ENCODE measurements at regions not wholly inside any gene's neighbourhood (a gene's known extent, or its start where the extent isn't known, plus 50 kb on each side); places are given as distances from the start of the nearest gene placed in this dataset.
A peak's percentile ranks its signal among the peaks of the same experiment; 100 is the strongest.
"Not testable (repeated sequence)": the region's sequence is repeated elsewhere in the genome, so short reads cannot be mapped to it uniquely, and the experiment has no call there.

- DNase-seq: no peak
These were observed 501.0 kb upstream of the EDIL3 start for GRCh38 chr5:84885485-84886258.

DNA sequence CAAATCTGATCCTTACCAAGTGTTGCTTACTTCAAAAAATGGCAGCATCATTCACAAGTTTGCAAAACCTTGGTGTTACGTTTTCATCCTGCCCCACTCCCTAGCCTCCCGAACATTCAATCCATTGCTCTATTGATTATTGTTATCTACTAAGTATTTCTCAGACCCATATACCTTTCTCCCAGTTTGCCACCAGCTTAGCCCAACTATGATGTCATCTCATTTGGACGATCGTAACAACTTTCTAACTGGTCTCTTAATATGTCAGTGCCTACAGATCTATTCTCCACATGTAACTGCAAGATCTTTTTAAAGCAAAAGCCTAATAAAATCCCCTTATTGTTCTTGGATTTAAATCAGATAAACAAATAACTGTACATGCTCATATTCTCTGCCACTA lies 497.1 kb upstream of the EDIL3 start:
- no peak for DNase-seq

GRCh38 chr5:84874196-84874595 lies 489.5 kb upstream of the EDIL3 start:
- no peak for DNase-seq

- DNase-seq: no peak
These were observed 488.1 kb upstream of the EDIL3 start for GRCh38 chr5:84872768-84873167.

DNA sequence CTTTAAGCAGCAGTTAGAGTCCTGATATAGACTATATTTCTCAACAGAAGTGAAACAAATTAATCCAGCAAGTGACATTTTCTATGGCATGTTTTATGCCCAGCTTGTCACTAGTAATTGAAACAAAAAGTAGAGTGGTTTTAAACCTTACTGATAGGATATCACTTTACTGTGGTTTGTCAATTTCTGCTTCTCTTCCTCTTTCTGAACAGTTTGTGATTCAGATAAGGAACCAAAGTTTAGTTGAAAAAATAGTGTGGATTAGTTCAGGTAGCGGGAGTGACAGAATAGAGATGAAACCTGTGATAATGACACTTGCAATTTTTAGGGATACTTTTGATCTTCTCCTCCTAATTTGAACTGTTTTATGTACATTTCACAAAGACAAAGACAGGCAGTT lies 485.7 kb upstream of the EDIL3 start:
- DNase-seq: no peak

DNA sequence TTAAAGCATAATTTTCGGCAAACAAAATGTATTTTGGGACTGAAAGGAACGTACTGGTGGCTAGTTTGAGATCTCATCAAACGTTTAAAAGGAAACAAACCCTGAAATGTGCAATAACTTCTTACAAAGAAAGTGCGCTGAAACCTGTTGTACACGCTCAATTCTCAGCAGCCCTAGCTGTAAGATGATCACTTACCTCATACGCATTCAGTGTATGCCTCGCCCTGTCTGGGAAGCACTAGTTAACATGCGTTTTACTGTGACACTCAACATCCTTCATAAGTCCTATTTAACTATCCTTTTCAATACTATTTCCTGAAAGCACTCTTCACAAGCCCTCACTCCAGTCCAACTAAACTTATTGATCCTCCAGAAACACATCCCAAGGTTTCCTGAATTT lies 485.0 kb upstream of the EDIL3 start:
- DNase-seq: no peak

DNA sequence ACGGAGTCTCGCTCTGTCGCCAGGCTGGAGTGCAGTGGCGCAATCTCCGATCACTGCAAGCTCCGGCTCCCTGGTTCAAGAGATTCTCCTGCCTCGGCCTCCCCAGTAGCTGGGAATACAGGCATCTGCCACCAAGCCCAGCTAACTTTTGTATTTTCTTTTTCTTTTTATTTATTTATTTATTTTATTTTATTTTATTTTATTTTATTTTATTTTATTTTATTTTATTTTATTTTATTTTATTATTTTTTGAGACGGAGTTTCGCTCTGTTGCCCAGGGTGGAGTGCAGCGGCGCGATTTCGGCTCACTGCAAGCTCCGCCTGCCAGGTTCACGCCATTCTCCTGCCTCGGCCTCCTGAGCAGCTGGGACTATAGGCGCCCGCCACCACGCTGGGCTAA lies 479.3 kb upstream of the EDIL3 start:
- not testable (repeated sequence) for DNase-seq

GRCh38 chr5:84863020-84863419 lies 478.3 kb upstream of the EDIL3 start:
- DNase-seq: no peak

GRCh38 chr5:84862132-84862531 lies 477.5 kb upstream of the EDIL3 start:
- DNase-seq: no peak

- no peak for DNase-seq
These were observed 476.6 kb upstream of the EDIL3 start for GRCh38 chr5:84861306-84861705.

GRCh38 chr5:84859056-84859455 lies 474.4 kb upstream of the EDIL3 start:
- no peak for DNase-seq

DNA sequence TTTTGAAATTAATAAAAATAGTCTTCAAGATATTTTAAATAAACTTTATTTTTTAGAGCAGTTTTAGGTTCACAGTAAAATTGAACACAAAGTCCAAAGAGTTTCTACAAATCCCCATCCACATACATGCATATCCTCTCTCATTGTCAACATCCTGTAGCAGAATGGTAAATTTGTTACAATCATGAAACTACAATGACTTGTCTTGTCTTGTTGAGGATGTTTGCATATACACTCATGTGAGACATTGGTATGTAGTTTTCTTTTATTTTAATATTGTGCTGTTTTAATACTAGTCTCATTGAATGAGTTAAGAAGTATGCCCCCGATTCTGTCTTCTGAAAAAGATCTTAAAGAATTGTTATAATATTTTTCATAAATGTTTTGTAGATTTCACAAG lies 447.0 kb upstream of the EDIL3 start:
- DNase-seq: no peak

DNA sequence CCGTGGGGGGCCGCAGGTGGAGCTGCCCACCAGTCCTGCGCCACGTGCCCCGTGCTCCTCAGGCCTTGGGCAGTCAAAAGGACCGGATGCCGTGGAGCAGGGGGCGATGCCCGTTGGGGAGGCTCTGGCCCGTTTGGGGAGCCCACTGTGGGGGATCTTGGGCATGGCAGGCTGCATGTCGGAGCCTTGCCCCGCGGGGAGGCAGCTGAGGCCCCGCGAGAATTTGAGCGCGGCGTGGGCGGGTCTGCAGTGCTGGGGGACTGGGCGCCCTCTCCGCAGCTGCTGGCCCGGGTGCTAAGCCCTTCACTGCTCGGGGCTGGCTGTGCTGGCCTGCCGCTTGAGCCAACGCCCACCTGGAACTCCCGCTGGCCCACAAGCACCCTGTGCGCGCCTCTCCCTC lies 445.6 kb upstream of the EDIL3 start:
- DNase-seq: no peak

DNA sequence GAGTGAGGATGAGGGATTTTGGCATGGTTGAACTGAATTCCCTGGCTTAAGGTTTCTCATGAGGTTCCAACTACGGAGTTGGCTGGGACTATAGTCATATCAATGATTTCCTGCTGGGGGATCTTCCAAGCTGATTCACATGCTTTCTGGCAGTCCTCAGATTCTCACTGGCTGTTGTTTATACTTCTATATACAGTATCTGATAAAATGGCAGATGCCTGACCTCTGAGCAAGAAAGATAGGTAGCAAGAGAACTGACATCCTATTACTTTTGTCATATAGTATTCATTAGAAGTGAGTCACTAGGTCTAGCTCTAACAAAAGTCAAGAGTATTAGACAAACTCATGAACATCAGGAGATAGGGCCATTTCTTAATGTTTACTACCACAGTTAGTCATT lies 440.9 kb upstream of the EDIL3 start:
- no peak for DNase-seq

- peak; percentile 72 for DNase-seq
These were observed 437.2 kb upstream of the EDIL3 start for GRCh38 chr5:84821924-84822323.

GRCh38 chr5:84817953-84818352 lies 433.3 kb upstream of the EDIL3 start:
- no peak for DNase-seq

DNA sequence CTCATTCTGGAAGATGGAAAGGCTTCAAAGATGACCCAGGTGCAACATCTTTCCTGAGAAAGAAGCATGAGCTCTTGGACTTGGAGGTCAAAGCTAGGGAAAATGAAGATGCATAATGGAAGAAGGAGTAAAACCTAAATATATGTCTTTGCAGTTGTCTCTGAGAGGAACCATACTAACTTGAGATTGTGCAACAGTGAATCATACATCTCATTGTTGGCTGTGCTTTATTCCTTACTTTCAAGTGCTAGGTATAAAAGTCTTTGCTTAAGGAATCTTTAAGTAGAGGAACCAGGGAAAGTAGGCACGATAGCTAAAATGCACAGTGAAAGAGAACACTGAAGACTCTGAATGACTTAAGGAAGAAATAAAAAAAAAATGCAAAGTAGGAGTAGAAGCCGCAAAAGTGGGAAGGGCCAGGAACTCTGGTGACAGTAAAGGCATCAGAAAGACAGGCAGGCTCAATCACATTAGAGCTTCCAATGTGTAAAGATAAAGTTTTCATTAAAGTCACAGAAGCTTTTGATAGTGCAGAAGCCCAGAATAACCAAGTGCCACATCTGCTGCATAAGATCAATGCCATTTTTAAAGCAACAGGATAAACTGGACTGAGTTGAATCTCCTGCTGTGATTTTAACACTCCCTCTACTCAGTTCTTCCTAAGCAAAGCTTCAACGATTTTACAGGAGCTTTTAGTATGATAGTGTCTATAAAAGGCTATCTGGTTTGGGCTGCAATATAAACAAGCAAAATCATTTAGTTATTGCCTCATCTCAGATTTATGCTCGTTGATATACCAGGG lies 432.3 kb upstream of the EDIL3 start:
- no peak for DNase-seq

- no peak for DNase-seq
These were observed 431.5 kb upstream of the EDIL3 start for GRCh38 chr5:84816160-84816559.

GRCh38 chr5:84805473-84805872 lies 420.8 kb upstream of the EDIL3 start:
- no peak for DNase-seq

- no peak for DNase-seq
These were observed 411.7 kb upstream of the EDIL3 start for GRCh38 chr5:84796399-84796798.

GRCh38 chr5:84794486-84795035 lies 409.9 kb upstream of the EDIL3 start:
- no peak for DNase-seq

DNA sequence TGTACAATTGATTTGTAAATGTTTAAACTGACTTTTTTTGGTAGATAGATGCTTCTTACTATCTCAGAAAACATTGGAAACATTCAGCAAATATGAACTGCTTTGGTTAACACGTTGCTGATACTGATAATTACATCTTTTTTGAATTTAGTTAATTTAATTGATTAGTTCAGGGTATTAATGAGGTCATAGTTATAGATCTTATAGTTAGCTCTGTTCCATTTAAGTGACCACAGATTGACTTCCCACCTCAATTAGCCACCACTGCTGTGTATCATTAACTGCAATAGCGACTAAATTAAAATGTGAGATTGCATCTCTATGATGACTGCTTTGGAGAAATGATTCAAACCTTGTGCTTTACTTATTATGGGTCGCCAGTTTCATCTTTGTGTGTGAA lies 407.1 kb upstream of the EDIL3 start:
- DNase-seq: no peak

GRCh38 chr5:84791138-84791537 lies 406.5 kb upstream of the EDIL3 start:
- DNase-seq: no peak

GRCh38 chr5:84790406-84790805 lies 405.7 kb upstream of the EDIL3 start:
- DNase-seq: no peak

All from SHP77 treated with DMSO at 0.1 percent for 48 hours (cell line).